Testis (tissue), 2 donors: ENCODE measurements at regions not wholly inside any gene's neighbourhood (a gene's known extent, or its start where the extent isn't known, plus 50 kb on each side); places are given as distances from the start of the nearest gene placed in this dataset.

Source experiments
- CTCF ChIP-seq, 3 experiments: fragments of 450-650 bp in 2 of 3; fragments of 200-600 bp in 1 of 3; sonication (generic) in 1 of 3; IDR thresholded peaks; one replicate each; pipeline ENCODE4 v1.5.1; 2016 to 2019; ENCODE audit warnings: antibody characterized with exemption in 3 of 3, mild to moderate bottlenecking in 2 of 3, moderate library complexity in 1 of 3
- POLR2A ChIP-seq: fragments of 450-650 bp; IDR thresholded peaks from one replicate; pipeline ENCODE4 v1.6.1; 2017; ENCODE audit warnings: antibody characterized with exemption, mild to moderate bottlenecking, moderate library complexity

GRCh38 chr22:49462291-49462690 lies 365.4 kb downstream of the BRD1 start:
- TF ChIP-seq CTCF (IDR thresholded peaks at IDR 0.05) (no peak), POLR2A (no peak)
